Amniotic epithelial cell (primary cell): ENCODE measurements at regions not wholly inside any gene's neighbourhood (a gene's known extent, or its start where the extent isn't known, plus 50 kb on each side); places are given as distances from the start of the nearest gene placed in this dataset.
"Not testable (repeated sequence)": the region's sequence is repeated elsewhere in the genome, so short reads cannot be mapped to it uniquely, and the experiment has no call there.

Source experiments
- DNase-seq: peaks from one replicate; pipeline ENCODE4 v3.0.0-alpha.2; 2010; ENCODE audit warnings: low read depth

- no peak for DNase-seq
Observed at GRCh38 chrX:20712811-20713210, 446.1 kb upstream of the RPS6KA3 start.

GRCh38 chrX:20711366-20711765 lies 444.7 kb upstream of the RPS6KA3 start:
- DNase-seq = no peak

GRCh38 chrX:20693078-20693477 lies 426.4 kb upstream of the RPS6KA3 start:
- DNase-seq = peak; percentile 29

- no peak for DNase-seq
Observed at GRCh38 chrX:20686256-20686655, 419.5 kb upstream of the RPS6KA3 start.

GRCh38 chrX:20685652-20686051 lies 418.9 kb upstream of the RPS6KA3 start:
- no peak for DNase-seq

- no peak for DNase-seq
Observed at GRCh38 chrX:20681683-20682082, 415.0 kb upstream of the RPS6KA3 start.

GRCh38 chrX:20680998-20681397 lies 414.3 kb upstream of the RPS6KA3 start:
- peak; percentile 51 for DNase-seq

GRCh38 chrX:20672476-20672875 lies 405.8 kb upstream of the RPS6KA3 start:
- DNase-seq = no peak

- not testable (repeated sequence) for DNase-seq
Observed at GRCh38 chrX:20671746-20672145, 405.0 kb upstream of the RPS6KA3 start.

- no peak for DNase-seq
Observed at GRCh38 chrX:20670611-20671010, 403.9 kb upstream of the RPS6KA3 start.

- no peak for DNase-seq
Observed at GRCh38 chrX:20668550-20668949, 401.8 kb upstream of the RPS6KA3 start.

- no peak for DNase-seq
Observed at GRCh38 chrX:20666331-20666730, 399.6 kb upstream of the RPS6KA3 start.

GRCh38 chrX:20665481-20665880 lies 398.8 kb upstream of the RPS6KA3 start:
- peak; percentile 48 for DNase-seq

GRCh38 chrX:20664774-20665173 lies 398.1 kb upstream of the RPS6KA3 start:
- DNase-seq = no peak

- DNase-seq = no peak
Observed at GRCh38 chrX:20664131-20664530, 397.4 kb upstream of the RPS6KA3 start.

- no peak for DNase-seq
Observed at GRCh38 chrX:20663336-20663735, 396.6 kb upstream of the RPS6KA3 start.

- no peak for DNase-seq
Observed at GRCh38 chrX:20656721-20657120, 390.0 kb upstream of the RPS6KA3 start.

- DNase-seq = peak; percentile 7
Observed at GRCh38 chrX:20654596-20655106, 387.9 kb upstream of the RPS6KA3 start.

- no peak for DNase-seq
Observed at GRCh38 chrX:20653070-20653469, 386.4 kb upstream of the RPS6KA3 start.

GRCh38 chrX:20641954-20642353 lies 375.2 kb upstream of the RPS6KA3 start:
- DNase-seq = no peak

GRCh38 chrX:20639115-20639514 lies 372.4 kb upstream of the RPS6KA3 start:
- no peak for DNase-seq

- no peak for DNase-seq
Observed at GRCh38 chrX:20637351-20637750, 370.6 kb upstream of the RPS6KA3 start.

- DNase-seq = no peak
Observed at GRCh38 chrX:20633451-20633850, 366.7 kb upstream of the RPS6KA3 start.

GRCh38 chrX:20623448-20623847 lies 356.7 kb upstream of the RPS6KA3 start:
- peak; percentile 10 for DNase-seq

- DNase-seq = peak; percentile 7
Observed at GRCh38 chrX:20620306-20620705, 353.6 kb upstream of the RPS6KA3 start.
